H9 (cell line): ENCODE measurements at regions not wholly inside any gene's neighbourhood (a gene's known extent, or its start where the extent isn't known, plus 50 kb on each side); places are given as distances from the start of the nearest gene placed in this dataset.

Source experiments
- DNase-seq: peaks from one replicate; pipeline ENCODE4 v3.0.0-alpha.2; 2017
- H2AFZ ChIP-seq: one replicate; pipeline ENCODE4 v1.6.1; 2013; ENCODE audit warnings: mild to moderate bottlenecking, low read length, control low read depth, moderate library complexity
- H2AK5ac ChIP-seq: 2 replicates; pipeline ENCODE4 v1.6.1; 2013; ENCODE audit warnings: low read length, control low read depth, mixed read lengths; ENCODE audit not compliant: insufficient read length
- H2BK120ac ChIP-seq: one replicate; pipeline ENCODE4 v1.6.1; 2013; ENCODE audit warnings: low read depth, mild to moderate bottlenecking, low read length, control low read depth, inconsistent platforms; ENCODE audit not compliant: poor library complexity, severe bottlenecking
- H2BK12ac ChIP-seq: 2 replicates; pipeline ENCODE4 v1.6.1; 2013; ENCODE audit warnings: low read length, control low read depth, mixed read lengths, low read depth; ENCODE audit not compliant: insufficient read length
- H2BK15ac ChIP-seq: 2 replicates; pipeline ENCODE4 v1.6.1; 2013; ENCODE audit warnings: low read depth, low read length, control low read depth
- H2BK20ac ChIP-seq: one replicate; pipeline ENCODE4 v1.6.1; 2013; ENCODE audit warnings: low read depth, mild to moderate bottlenecking, low read length, control low read depth, inconsistent platforms; ENCODE audit not compliant: poor library complexity, severe bottlenecking
- H2BK5ac ChIP-seq: 2 replicates; pipeline ENCODE4 v1.6.1; 2013; ENCODE audit warnings: low read length, control low read depth, mixed read lengths; ENCODE audit not compliant: insufficient read length
- H3K14ac ChIP-seq: 2 replicates; pipeline ENCODE4 v1.6.1; 2013; ENCODE audit warnings: low read length, control low read depth; ENCODE audit not compliant: insufficient read depth
- H3K18ac ChIP-seq: 2 replicates; pipeline ENCODE4 v1.6.1; 2013; ENCODE audit warnings: low read depth, mild to moderate bottlenecking, mixed read lengths, low read length, control low read depth; ENCODE audit not compliant: insufficient read length
- H3K23ac ChIP-seq: 2 replicates; pipeline ENCODE4 v1.6.1; 2013; ENCODE audit warnings: low read length, control low read depth, mixed read lengths, low read depth; ENCODE audit not compliant: insufficient read length
- H3K23me2 ChIP-seq: 2 replicates; pipeline ENCODE4 v1.6.1; 2013; ENCODE audit warnings: low read depth, mild to moderate bottlenecking, mixed read lengths, low read length, control low read depth; ENCODE audit not compliant: insufficient read length, poor library complexity, severe bottlenecking
- H3K27ac ChIP-seq: 2 replicates; pipeline ENCODE4 v1.5.1; 2013; ENCODE audit warnings: low read length, control low read depth, mixed read lengths, low read depth; ENCODE audit not compliant: insufficient read length
- H3K27me3 ChIP-seq: 2 replicates; pipeline ENCODE4 v1.6.1; 2013; ENCODE audit warnings: low read length, control low read depth, inconsistent platforms; ENCODE audit not compliant: insufficient read depth
- H3K4ac ChIP-seq: 2 replicates; pipeline ENCODE4 v1.6.1; 2013; ENCODE audit warnings: low read depth, mild to moderate bottlenecking, control low read depth, inconsistent platforms, low read length, moderate library complexity
- H3K4me1 ChIP-seq: 2 replicates; pipeline ENCODE4 v1.6.1; 2013; ENCODE audit warnings: low read length, control low read depth, inconsistent platforms; ENCODE audit not compliant: insufficient read depth
- H3K4me2 ChIP-seq: 2 replicates; pipeline ENCODE4 v1.6.1; 2013; ENCODE audit warnings: low read length, control low read depth, mixed read lengths; ENCODE audit not compliant: insufficient read length, insufficient read depth
- H3K56ac ChIP-seq: 2 replicates; pipeline ENCODE4 v1.6.1; 2013; ENCODE audit warnings: low read depth, mild to moderate bottlenecking, mixed read lengths, low read length, control low read depth; ENCODE audit not compliant: insufficient read length
- H3K79me1 ChIP-seq: 2 replicates; pipeline ENCODE4 v1.6.1; 2013; ENCODE audit warnings: low read depth, mild to moderate bottlenecking, moderate library complexity, low read length, control low read depth, inconsistent platforms; ENCODE audit not compliant: insufficient read depth, poor library complexity, severe bottlenecking
- H3K79me2 ChIP-seq: 2 replicates; pipeline ENCODE4 v1.6.1; 2013; ENCODE audit warnings: low read length, control low read depth, inconsistent platforms; ENCODE audit not compliant: insufficient read depth
- H3K9ac ChIP-seq: 2 replicates; pipeline ENCODE4 v1.6.1; 2013; ENCODE audit warnings: low read length, control low read depth, mixed read lengths; ENCODE audit not compliant: insufficient read length; ENCODE audit errors: extremely low read depth
- H3K9me3 ChIP-seq: one replicate; pipeline ENCODE4 v1.6.1; 2013; ENCODE audit warnings: low read depth, low read length, inconsistent platforms; ENCODE audit not compliant: control insufficient read depth
- H3T11ph ChIP-seq: one replicate; pipeline ENCODE4 v1.6.1; 2013; ENCODE audit warnings: mild to moderate bottlenecking, low read length, control low read depth, inconsistent platforms
- H4K20me1 ChIP-seq: one replicate; pipeline ENCODE4 v1.6.1; 2013; ENCODE audit not compliant: control insufficient read depth, insufficient read length, insufficient read depth
- H4K5ac ChIP-seq: 2 replicates; pipeline ENCODE4 v1.6.1; 2013; ENCODE audit warnings: low read depth, mild to moderate bottlenecking, mixed read lengths, low read length, control low read depth; ENCODE audit not compliant: insufficient read length
- H4K8ac ChIP-seq: replicated peaks from 2 replicates; pipeline ENCODE4 v1.6.1; 2013; ENCODE audit warnings: low read length, control low read depth, mixed read lengths, low read depth; ENCODE audit not compliant: insufficient read length
- H4K91ac ChIP-seq: 2 replicates; pipeline ENCODE4 v1.6.1; 2013; ENCODE audit warnings: low read depth, mild to moderate bottlenecking, moderate library complexity, mixed read lengths, low read length, control low read depth; ENCODE audit not compliant: insufficient read length
- H3K27ac Mint-ChIP-seq, 3 experiments: 2 replicates in 2 of 3; 3 replicates in 1 of 3; pipeline ENCODE4 v1.8.0; 2020 to 2021; ENCODE audit warnings: mixed read lengths in 3 of 3, mild to moderate bottlenecking in 1 of 3, moderate library complexity in 1 of 3
- H3K27me3 Mint-ChIP-seq: 2 replicates; pipeline ENCODE4 v1.8.0; 2021; ENCODE audit warnings: low read depth, mild to moderate bottlenecking, moderate library complexity, mixed read lengths
- H3K36me3 Mint-ChIP-seq, 3 experiments: 2 replicates in 2 of 3; 3 replicates in 1 of 3; pipeline ENCODE4 v1.8.0; 2020 to 2021; ENCODE audit warnings: low read depth in 3 of 3, mixed read lengths in 3 of 3; ENCODE audit not compliant: insufficient read depth in 1 of 3
- H3K4me1 Mint-ChIP-seq, 2 experiments: 2 replicates each; pipeline ENCODE4 v1.8.0; 2020; ENCODE audit warnings: mixed read lengths in 2 of 2
- H3K4me3 Mint-ChIP-seq, 2 experiments: 2 replicates in 1 of 2; 3 replicates in 1 of 2; pipeline ENCODE4 v1.8.0; 2020 to 2021; ENCODE audit warnings: mild to moderate bottlenecking in 2 of 2, mixed read lengths in 2 of 2, moderate library complexity in 1 of 2
- H3K9me3 Mint-ChIP-seq, 2 experiments: 2 replicates in 1 of 2; 3 replicates in 1 of 2; pipeline ENCODE4 v1.8.0; 2020; ENCODE audit warnings: mild to moderate bottlenecking in 2 of 2, mixed read lengths in 2 of 2, moderate library complexity in 1 of 2
- WGBS: extraction: QIAGEN DNeasy Blood & Tissue Kit; methylation state at CpG from one replicate; pipeline ENCODE4 v1.1.7; 2013; ENCODE audit warnings: missing lambda C conversion rate, low lambda C conversion rate, mixed read lengths; ENCODE audit not compliant: insufficient read length; ENCODE audit errors: extremely low coverage; 5-methylcytosine and 5-hydroxymethylcytosine counted together
- TF ChIP-seq, protein P1 (sequence below): fragments of 200-600 bp; sonication (generic); conservative IDR thresholded peaks from 3 replicates; pipeline ENCODE4 v1.8.0; 2021; ENCODE audit warnings: antibody characterized with exemption, mild to moderate bottlenecking

GRCh38 chr2:188647430-188648070, 326.6 kb upstream of the COL3A1 start:
- Mint-ChIP-seq H3K27ac (no peak overlapping the region), H3K4me1 (no peaks in the 10 kb centered on the region), H3K27me3 (no peaks in the 10 kb centered on the region), H3K4me3 (no peak overlapping the region), H3K9me3 (no peaks in the 10 kb centered on the region), H3K36me3 (no peaks in the 10 kb centered on the region; a peak in 1 of 7 replicates)
- Histone ChIP-seq H3K79me2 (no peaks in the 10 kb centered on the region), H3K14ac (no peak overlapping the region), H3K4me1 (no peaks in the 10 kb centered on the region), H4K20me1 (no peaks in the 10 kb centered on the region), H3K79me1 (no peaks in the 10 kb centered on the region), H2AFZ (no peak overlapping the region), H3K9me3 (no peaks in the 10 kb centered on the region), H2BK20ac (no peak overlapping the region), H3K9ac (no peak overlapping the region), H3K56ac (no peak overlapping the region), H2BK15ac (no peak overlapping the region), H2BK5ac (no peak overlapping the region), H4K5ac (no peak overlapping the region), H3K27me3 (no peaks in the 10 kb centered on the region), H2BK12ac (no peak overlapping the region), H3K23ac (no peak overlapping the region), H3T11ph (no peak overlapping the region), H3K4ac (no peak overlapping the region), H4K8ac (no peak overlapping the region), H3K23me2 (no peaks in the 10 kb centered on the region), H3K18ac (no peak overlapping the region), H2BK120ac (no peak overlapping the region), H2AK5ac (no peak overlapping the region), H3K4me2 (no peak overlapping the region), H3K27ac (no peak overlapping the region), H4K91ac (no peak overlapping the region)
- TF ChIP-seq, protein P1, sequence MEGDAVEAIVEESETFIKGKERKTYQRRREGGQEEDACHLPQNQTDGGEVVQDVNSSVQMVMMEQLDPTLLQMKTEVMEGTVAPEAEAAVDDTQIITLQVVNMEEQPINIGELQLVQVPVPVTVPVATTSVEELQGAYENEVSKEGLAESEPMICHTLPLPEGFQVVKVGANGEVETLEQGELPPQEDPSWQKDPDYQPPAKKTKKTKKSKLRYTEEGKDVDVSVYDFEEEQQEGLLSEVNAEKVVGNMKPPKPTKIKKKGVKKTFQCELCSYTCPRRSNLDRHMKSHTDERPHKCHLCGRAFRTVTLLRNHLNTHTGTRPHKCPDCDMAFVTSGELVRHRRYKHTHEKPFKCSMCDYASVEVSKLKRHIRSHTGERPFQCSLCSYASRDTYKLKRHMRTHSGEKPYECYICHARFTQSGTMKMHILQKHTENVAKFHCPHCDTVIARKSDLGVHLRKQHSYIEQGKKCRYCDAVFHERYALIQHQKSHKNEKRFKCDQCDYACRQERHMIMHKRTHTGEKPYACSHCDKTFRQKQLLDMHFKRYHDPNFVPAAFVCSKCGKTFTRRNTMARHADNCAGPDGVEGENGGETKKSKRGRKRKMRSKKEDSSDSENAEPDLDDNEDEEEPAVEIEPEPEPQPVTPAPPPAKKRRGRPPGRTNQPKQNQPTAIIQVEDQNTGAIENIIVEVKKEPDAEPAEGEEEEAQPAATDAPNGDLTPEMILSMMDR: no peak
- WGBS: no CpG with 5 or more reads among the region's 3 CpGs
- DNase-seq: no peak
